ENCODE measurements at regions not wholly inside any gene's neighbourhood (a gene's known extent, or its start where the extent isn't known, plus 50 kb on each side); places are given as distances from the start of the nearest gene placed in this dataset.

- TF ChIP-seq, protein P1, sequence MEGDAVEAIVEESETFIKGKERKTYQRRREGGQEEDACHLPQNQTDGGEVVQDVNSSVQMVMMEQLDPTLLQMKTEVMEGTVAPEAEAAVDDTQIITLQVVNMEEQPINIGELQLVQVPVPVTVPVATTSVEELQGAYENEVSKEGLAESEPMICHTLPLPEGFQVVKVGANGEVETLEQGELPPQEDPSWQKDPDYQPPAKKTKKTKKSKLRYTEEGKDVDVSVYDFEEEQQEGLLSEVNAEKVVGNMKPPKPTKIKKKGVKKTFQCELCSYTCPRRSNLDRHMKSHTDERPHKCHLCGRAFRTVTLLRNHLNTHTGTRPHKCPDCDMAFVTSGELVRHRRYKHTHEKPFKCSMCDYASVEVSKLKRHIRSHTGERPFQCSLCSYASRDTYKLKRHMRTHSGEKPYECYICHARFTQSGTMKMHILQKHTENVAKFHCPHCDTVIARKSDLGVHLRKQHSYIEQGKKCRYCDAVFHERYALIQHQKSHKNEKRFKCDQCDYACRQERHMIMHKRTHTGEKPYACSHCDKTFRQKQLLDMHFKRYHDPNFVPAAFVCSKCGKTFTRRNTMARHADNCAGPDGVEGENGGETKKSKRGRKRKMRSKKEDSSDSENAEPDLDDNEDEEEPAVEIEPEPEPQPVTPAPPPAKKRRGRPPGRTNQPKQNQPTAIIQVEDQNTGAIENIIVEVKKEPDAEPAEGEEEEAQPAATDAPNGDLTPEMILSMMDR (IDR thresholded peaks at IDR 0.05; ENCODE audit: low read depth, low read length) = no peak
- TF ChIP-seq POLR2A (IDR thresholded peaks at IDR 0.05; ENCODE audit: extremely low read depth, insufficient read length) = no peak
- TF ChIP-seq, protein P2, sequence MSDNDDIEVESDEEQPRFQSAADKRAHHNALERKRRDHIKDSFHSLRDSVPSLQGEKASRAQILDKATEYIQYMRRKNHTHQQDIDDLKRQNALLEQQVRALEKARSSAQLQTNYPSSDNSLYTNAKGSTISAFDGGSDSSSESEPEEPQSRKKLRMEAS (IDR thresholded peaks at IDR 0.05; ENCODE audit: low read depth, low read length) = no peak
Observed at GRCh38 chr2:114123925-114124324, 234.0 kb downstream of the ACTR3 start.

All from NB4 (cell line).